ENCODE measurements at regions not wholly inside any gene's neighbourhood (a gene's known extent, or its start where the extent isn't known, plus 50 kb on each side); places are given as distances from the start of the nearest gene placed in this dataset.

- Histone ChIP-seq H3K27ac (ENCODE audit: low read depth, low read length, poor library complexity, severe bottlenecking) (no peak overlapping the region), H3K36me3 (ENCODE audit: insufficient read depth, low read length) (no peaks in the 10 kb centered on the region), H3K4me3 (ENCODE audit: low read depth, low read length, poor library complexity, severe bottlenecking) (no peak overlapping the region), H4K20me1 (ENCODE audit: insufficient read depth, low read length) (no peaks in the 10 kb centered on the region), H3K9me3 (ENCODE audit: low read length) (no peaks in the 10 kb centered on the region), H3K4me2 (ENCODE audit: low read length) (no peak overlapping the region), H2AFZ (ENCODE audit: low read length) (no peak overlapping the region), H3K4me1 (ENCODE audit: insufficient read depth, low read length, poor library complexity, severe bottlenecking) (no peaks in the 10 kb centered on the region), H3K9me2 (ENCODE audit: insufficient read depth, low read length) (no peaks in the 10 kb centered on the region), H3K79me2 (ENCODE audit: insufficient read depth, low read depth, low read length) (no peaks in the 10 kb centered on the region)
- ChIA-PET CTCF (ENCODE audit: unreplicated experiment) (no interaction called here), POLR2A (interaction anchor here (0.6 kb wide), 1 partner anchor 1004 kb away, joined by 3 read pairs; no protein-coding TSS in a partner anchor)
- BruUV-seq (replicated peaks) = no TSS peak
- intact Hi-C loops (cut with micrococcal nuclease; ENCODE audit: unreplicated experiment) = no loop called here
- TF ChIP-seq EZH2phosphoT487 (IDR thresholded peaks at IDR 0.05; ENCODE audit: borderline replicate concordance, low read depth, low read length) (no peak), CTCF (conservative IDR thresholded peaks at IDR 0.05; ENCODE audit: low read length) (no peak)
- no peak for DNase-seq (ENCODE audit: low spot score)
Measured at GRCh38 chr4:38535717-38536116, 128.3 kb upstream of the KLF3 start.

GRCh38 chr4:38536716-38537115 is 127.3 kb upstream of the KLF3 start:
- H4K20me1 ChIP-seq (ENCODE audit: insufficient read depth, low read length) = no peaks in the 10 kb centered on the region
- POLR2A ChIA-PET = no interaction called here
- no peak overlapping the region for H2AFZ ChIP-seq (ENCODE audit: low read length)
- intact Hi-C loops (cut with micrococcal nuclease; ENCODE audit: unreplicated experiment) = no loop called here
- no peaks in the 10 kb centered on the region for H3K4me1 ChIP-seq (ENCODE audit: insufficient read depth, low read length, poor library complexity, severe bottlenecking)
- CTCF ChIA-PET (ENCODE audit: unreplicated experiment) = no interaction called here
- no peak for DNase-seq (ENCODE audit: low spot score)
- BruUV-seq (replicated peaks) = no TSS peak
- H3K9me2 ChIP-seq (ENCODE audit: insufficient read depth, low read length) = no peaks in the 10 kb centered on the region
- H3K79me2 ChIP-seq (ENCODE audit: insufficient read depth, low read depth, low read length) = no peaks in the 10 kb centered on the region
- no peak overlapping the region for H3K4me2 ChIP-seq (ENCODE audit: low read length)
- H3K27ac ChIP-seq (ENCODE audit: low read depth, low read length, poor library complexity, severe bottlenecking) = no peak overlapping the region
- no peak for TF ChIP-seq CTCF (conservative IDR thresholded peaks at IDR 0.05; ENCODE audit: low read length)
- TF ChIP-seq EZH2phosphoT487 (IDR thresholded peaks at IDR 0.05; ENCODE audit: borderline replicate concordance, low read depth, low read length) = no peak
- H3K4me3 ChIP-seq (ENCODE audit: low read depth, low read length, poor library complexity, severe bottlenecking) = no peak overlapping the region
- H3K9me3 ChIP-seq (ENCODE audit: low read length) = no peaks in the 10 kb centered on the region
- no peaks in the 10 kb centered on the region for H3K36me3 ChIP-seq (ENCODE audit: insufficient read depth, low read length)

GRCh38 chr4:38537666-38538065 is 126.3 kb upstream of the KLF3 start:
- DNase-seq (ENCODE audit: low spot score) = no peak
- H3K79me2 ChIP-seq (ENCODE audit: insufficient read depth, low read depth, low read length) = no peaks in the 10 kb centered on the region
- H3K36me3 ChIP-seq (ENCODE audit: insufficient read depth, low read length) = no peaks in the 10 kb centered on the region
- H4K20me1 ChIP-seq (ENCODE audit: insufficient read depth, low read length) = no peaks in the 10 kb centered on the region
- no peaks in the 10 kb centered on the region for H3K4me1 ChIP-seq (ENCODE audit: insufficient read depth, low read length, poor library complexity, severe bottlenecking)
- H3K4me3 ChIP-seq (ENCODE audit: low read depth, low read length, poor library complexity, severe bottlenecking) = no peak overlapping the region
- intact Hi-C loops (cut with micrococcal nuclease; ENCODE audit: unreplicated experiment) = no loop called here
- H3K9me2 ChIP-seq (ENCODE audit: insufficient read depth, low read length) = no peaks in the 10 kb centered on the region
- H3K4me2 ChIP-seq (ENCODE audit: low read length) = no peak overlapping the region
- ChIA-PET POLR2A (interaction anchor here (0.5 to 0.6 kb wide), 2 partner anchors 34 to 152 kb away, joined by 3 read pairs; no protein-coding TSS in a partner anchor), CTCF (ENCODE audit: unreplicated experiment) (no interaction called here)
- TF ChIP-seq CTCF (conservative IDR thresholded peaks at IDR 0.05; ENCODE audit: low read length) (no peak), EZH2phosphoT487 (IDR thresholded peaks at IDR 0.05; ENCODE audit: borderline replicate concordance, low read depth, low read length) (no peak)
- BruUV-seq (replicated peaks) = no TSS peak
- no peak overlapping the region for H3K27ac ChIP-seq (ENCODE audit: low read depth, low read length, poor library complexity, severe bottlenecking)
- H3K9me3 ChIP-seq (ENCODE audit: low read length) = no peaks in the 10 kb centered on the region
- H2AFZ ChIP-seq (ENCODE audit: low read length) = no peak overlapping the region

Measured in OCI-LY7 (cell line).